HepG2 (cell line): ENCODE measurements at regions not wholly inside any gene's neighbourhood (a gene's known extent, or its start where the extent isn't known, plus 50 kb on each side); places are given as distances from the start of the nearest gene placed in this dataset.

Source experiments
- ATAC-seq: fragments of 200-7000 bp; cut with Tn5 transposase; 3 replicates; pipeline ENCODE4 v1.9.1; 2020; ENCODE audit warnings: mild to moderate bottlenecking, moderate library complexity
- BruUV-seq: library from RNA; stranded (reverse); fragments of 400-500 nt; replicated peaks from 2 replicates; lab custom pipeline; 2021; lab: Mats Ljungman, UMichigan
- CTCF ChIA-PET: fragments of 300-600 bp; formaldehyde crosslinking; extraction: SDS; loops from one replicate; lab custom pipeline; 2021; ENCODE audit warnings: low total read pairs, inconsistent platforms, low intra/inter-chr PET ratio; lab: Yijun Ruan, JAX
- POLR2A ChIA-PET: fragments of 350-600 bp; sonication (Branson Sonifier 250); formaldehyde crosslinking; loops from one replicate; lab custom pipeline; 2020; ENCODE audit warnings: antibody characterized with exemption, inconsistent platforms; lab: Yijun Ruan, JAX
- DNase-seq: peaks from one replicate; pipeline ENCODE4 v3.0.0-alpha.2; 2015; ENCODE audit warnings: low spot score
- FAIRE-seq: peaks from 3 replicates; lab custom pipeline; 2011; peaks lifted over from hg19 to GRCh38; lab: Jason Lieb, UNC
- H2AFZ ChIP-seq: one replicate; pipeline ENCODE4 v1.6.1; 2011; ENCODE audit warnings: low read length, inconsistent platforms
- H3K27ac ChIP-seq: fragments of 300-600 bp; 3 replicates; pipeline ENCODE4 v1.8.0; 2011; ENCODE audit warnings: mixed run types, mild to moderate bottlenecking, mixed read lengths, low read length, inconsistent platforms; ENCODE audit not compliant: insufficient read depth; ENCODE audit errors: extremely low read length
- H3K27me3 ChIP-seq, 2 experiments: fragments of 200-600 bp in 1 of 2; 2 replicates in 1 of 2; 3 replicates in 1 of 2; pipeline versions ENCODE4 v1.6.0 to v1.8.0; 2011; ENCODE audit warnings: low read length in 2 of 2, mild to moderate bottlenecking in 2 of 2, moderate library complexity in 2 of 2, inconsistent platforms in 1 of 2; ENCODE audit not compliant: insufficient read depth in 2 of 2, control insufficient read depth in 1 of 2
- H3K36me3 ChIP-seq, 2 experiments: fragments of 200-600 bp in 1 of 2; replicated peaks in 1 of 2; 2 replicates in 1 of 2; 3 replicates in 1 of 2; pipeline versions ENCODE4 v1.5.1 to v1.8.0; 2011; ENCODE audit warnings: low read length in 2 of 2, inconsistent platforms in 1 of 2; ENCODE audit not compliant: insufficient read depth in 2 of 2, control insufficient read depth in 1 of 2
- H3K4me1 ChIP-seq: 2 replicates; pipeline ENCODE4 v1.5.1; 2012; ENCODE audit warnings: low read length, inconsistent platforms; ENCODE audit not compliant: insufficient read depth
- H3K4me2 ChIP-seq: 2 replicates; pipeline ENCODE4 v1.6.0; 2011; ENCODE audit warnings: low read depth, low read length, inconsistent platforms
- H3K4me3 ChIP-seq, 3 experiments: fragments of 200-600 bp in 1 of 3; sonication (generic), shearing (Covaris generic) in 1 of 3; replicated peaks in 1 of 3; 2 replicates each; pipeline ENCODE4 v1.5.1; 2011 to 2016; ENCODE audit warnings: low read length in 3 of 3, inconsistent platforms in 2 of 3, low read depth in 2 of 3, mild to moderate bottlenecking in 2 of 3, control low read depth in 1 of 3, mixed read lengths in 1 of 3; ENCODE audit not compliant: insufficient read depth in 1 of 3
- H3K79me2 ChIP-seq: one replicate; pipeline ENCODE4 v1.6.1; 2011; ENCODE audit warnings: low read length, inconsistent platforms; ENCODE audit not compliant: insufficient read depth
- H3K9ac ChIP-seq: 2 replicates; pipeline ENCODE4 v1.6.0; 2011; ENCODE audit warnings: mild to moderate bottlenecking, low read depth, low read length, inconsistent platforms; ENCODE audit not compliant: insufficient read depth
- H3K9me3 ChIP-seq: 2 replicates; pipeline ENCODE4 v1.5.1; 2012; ENCODE audit warnings: mild to moderate bottlenecking, low read length
- H4K20me1 ChIP-seq: 2 replicates; pipeline ENCODE4 v1.6.0; 2011; ENCODE audit warnings: inconsistent platforms, mild to moderate bottlenecking, low read length, moderate library complexity; ENCODE audit not compliant: insufficient read depth
- KDM6A ChIP-seq: IDR thresholded peaks from 2 replicates; pipeline ENCODE4 v1.6.1; 2016; ENCODE audit warnings: low read depth
- MAFK ChIP-seq, 2 experiments: IDR thresholded peaks in 1 of 2; conservative IDR thresholded peaks in 1 of 2; 2 replicates each; pipeline ENCODE4 v1.6.1; 2011; ENCODE audit warnings: improper control_type of control experiment in 2 of 2, low read length in 2 of 2
- RARG ChIP-seq: sonication (generic); formaldehyde crosslinking; IDR thresholded peaks from 2 replicates; pipeline ENCODE4 v1.4.0; 2020; ENCODE audit warnings: low read depth, mild to moderate bottlenecking, missing genetic modification reagents
- SRY ChIP-seq: sonication (generic); formaldehyde crosslinking; IDR thresholded peaks from 2 replicates; pipeline ENCODE4 v1.8.0; 2022; ENCODE audit warnings: mild to moderate bottlenecking, missing genetic modification reagents
- ZNF138 ChIP-seq: sonication (generic); formaldehyde crosslinking; IDR thresholded peaks from 2 replicates; pipeline ENCODE4 v1.5.0; 2020; ENCODE audit warnings: mild to moderate bottlenecking, low read depth, missing genetic modification reagents
- ZNF468 ChIP-seq: sonication (generic); formaldehyde crosslinking; IDR thresholded peaks from 2 replicates; pipeline ENCODE4 v1.8.0; 2022; ENCODE audit warnings: mild to moderate bottlenecking, moderate library complexity, missing genetic modification reagents
- ZNF891 ChIP-seq: sonication (generic); formaldehyde crosslinking; IDR thresholded peaks from 2 replicates; pipeline ENCODE4 v1.5.0; 2020; ENCODE audit warnings: mild to moderate bottlenecking, missing genetic modification reagents
- WGBS: methylation state at CpG from one replicate; pipeline ENCODE4 v1.1.6; 2017; ENCODE audit warnings: low lambda C conversion rate; 5-methylcytosine and 5-hydroxymethylcytosine counted together
- in situ Hi-C: cut with HindIII; loops from 2 replicates; pipeline ENCODE4 v1.10.0; 2017; ENCODE audit warnings: low pct_unique_long_range_greater_than_20kb; ENCODE audit not compliant: extremely low pct_ligation_motif_present
- intact Hi-C: fragments of 100-400 bp; cut with micrococcal nuclease; formaldehyde crosslinking; loops from one replicate; pipeline ENCODE4 v1.10.0; 2022; ENCODE audit not compliant: unreplicated experiment
- TF ChIP-seq, protein P1 (sequence below): sonication (generic); formaldehyde crosslinking; IDR thresholded peaks from 2 replicates; pipeline ENCODE4 v1.5.0; 2020; ENCODE audit warnings: mild to moderate bottlenecking, missing genetic modification reagents, borderline replicate concordance

GRCh38 chr1:112040891-112041740 is 51.6 kb upstream of the KCND3 start:
- ATAC-seq: no peak
- Histone ChIP-seq H3K9me3 (no peaks in the 10 kb centered on the region), H3K4me2 (no peak overlapping the region), H3K4me1 (no peaks in the 10 kb centered on the region), H3K9ac (no peak overlapping the region), H3K4me3 (no peak overlapping the region), H4K20me1 (no peaks in the 10 kb centered on the region), H2AFZ (no peak overlapping the region), H3K79me2 (no peaks in the 10 kb centered on the region), H3K27ac (no peak overlapping the region)
- WGBS: 19% methylated on average over 7 of the region's 7 CpGs
- no TSS peak for BruUV-seq
- intact Hi-C loops (no loop called here), in situ Hi-C loops (no loop called here)
- FAIRE-seq: no peak
- TF ChIP-seq MAFK (conservative IDR thresholded peaks at IDR 0.05 in 1 of 2, IDR thresholded peaks at IDR 0.05 in 1 of 2; ENCODE audit: low read length in 2 of 2) (no peak), ZNF468 (no peak), RARG (no peak), ZNF891 (CRISPR knock-in tag) (no peak), ZNF138 (CRISPR knock-in tag) (no peak), SRY (CRISPR knock-in tag) (no peak), KDM6A (no peak)
- TF ChIP-seq, protein P1, sequence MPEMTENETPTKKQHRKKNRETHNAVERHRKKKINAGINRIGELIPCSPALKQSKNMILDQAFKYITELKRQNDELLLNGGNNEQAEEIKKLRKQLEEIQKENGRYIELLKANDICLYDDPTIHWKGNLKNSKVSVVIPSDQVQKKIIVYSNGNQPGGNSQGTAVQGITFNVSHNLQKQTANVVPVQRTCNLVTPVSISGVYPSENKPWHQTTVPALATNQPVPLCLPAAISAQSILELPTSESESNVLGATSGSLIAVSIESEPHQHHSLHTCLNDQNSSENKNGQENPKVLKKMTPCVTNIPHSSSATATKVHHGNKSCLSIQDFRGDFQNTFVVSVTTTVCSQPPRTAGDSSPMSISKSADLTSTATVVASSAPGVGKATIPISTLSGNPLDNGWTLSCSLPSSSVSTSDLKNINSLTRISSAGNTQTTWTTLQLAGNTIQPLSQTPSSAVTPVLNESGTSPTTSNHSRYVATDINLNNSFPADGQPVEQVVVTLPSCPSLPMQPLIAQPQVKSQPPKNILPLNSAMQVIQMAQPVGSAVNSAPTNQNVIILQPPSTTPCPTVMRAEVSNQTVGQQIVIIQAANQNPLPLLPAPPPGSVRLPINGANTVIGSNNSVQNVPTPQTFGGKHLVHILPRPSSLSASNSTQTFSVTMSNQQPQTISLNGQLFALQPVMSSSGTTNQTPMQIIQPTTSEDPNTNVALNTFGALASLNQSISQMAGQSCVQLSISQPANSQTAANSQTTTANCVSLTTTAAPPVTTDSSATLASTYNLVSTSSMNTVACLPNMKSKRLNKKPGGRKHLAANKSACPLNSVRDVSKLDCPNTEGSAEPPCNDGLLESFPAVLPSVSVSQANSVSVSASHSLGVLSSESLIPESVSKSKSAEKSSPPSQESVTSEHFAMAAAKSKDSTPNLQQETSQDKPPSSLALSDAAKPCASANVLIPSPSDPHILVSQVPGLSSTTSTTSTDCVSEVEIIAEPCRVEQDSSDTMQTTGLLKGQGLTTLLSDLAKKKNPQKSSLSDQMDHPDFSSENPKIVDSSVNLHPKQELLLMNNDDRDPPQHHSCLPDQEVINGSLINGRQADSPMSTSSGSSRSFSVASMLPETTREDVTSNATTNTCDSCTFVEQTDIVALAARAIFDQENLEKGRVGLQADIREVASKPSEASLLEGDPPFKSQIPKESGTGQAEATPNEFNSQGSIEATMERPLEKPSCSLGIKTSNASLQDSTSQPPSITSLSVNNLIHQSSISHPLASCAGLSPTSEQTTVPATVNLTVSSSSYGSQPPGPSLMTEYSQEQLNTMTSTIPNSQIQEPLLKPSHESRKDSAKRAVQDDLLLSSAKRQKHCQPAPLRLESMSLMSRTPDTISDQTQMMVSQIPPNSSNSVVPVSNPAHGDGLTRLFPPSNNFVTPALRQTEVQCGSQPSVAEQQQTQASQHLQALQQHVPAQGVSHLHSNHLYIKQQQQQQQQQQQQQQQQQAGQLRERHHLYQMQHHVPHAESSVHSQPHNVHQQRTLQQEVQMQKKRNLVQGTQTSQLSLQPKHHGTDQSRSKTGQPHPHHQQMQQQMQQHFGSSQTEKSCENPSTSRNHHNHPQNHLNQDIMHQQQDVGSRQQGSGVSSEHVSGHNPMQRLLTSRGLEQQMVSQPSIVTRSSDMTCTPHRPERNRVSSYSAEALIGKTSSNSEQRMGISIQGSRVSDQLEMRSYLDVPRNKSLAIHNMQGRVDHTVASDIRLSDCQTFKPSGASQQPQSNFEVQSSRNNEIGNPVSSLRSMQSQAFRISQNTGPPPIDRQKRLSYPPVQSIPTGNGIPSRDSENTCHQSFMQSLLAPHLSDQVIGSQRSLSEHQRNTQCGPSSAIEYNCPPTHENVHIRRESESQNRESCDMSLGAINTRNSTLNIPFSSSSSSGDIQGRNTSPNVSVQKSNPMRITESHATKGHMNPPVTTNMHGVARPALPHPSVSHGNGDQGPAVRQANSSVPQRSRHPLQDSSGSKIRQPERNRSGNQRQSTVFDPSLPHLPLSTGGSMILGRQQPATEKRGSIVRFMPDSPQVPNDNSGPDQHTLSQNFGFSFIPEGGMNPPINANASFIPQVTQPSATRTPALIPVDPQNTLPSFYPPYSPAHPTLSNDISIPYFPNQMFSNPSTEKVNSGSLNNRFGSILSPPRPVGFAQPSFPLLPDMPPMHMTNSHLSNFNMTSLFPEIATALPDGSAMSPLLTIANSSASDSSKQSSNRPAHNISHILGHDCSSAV: no peak
- TF ChIP-seq, all 625 proteins: peak for 0
- ChIA-PET POLR2A (no interaction called here), CTCF (no interaction called here)
- no peak for DNase-seq
- Histone ChIP-seq H3K27me3 (no peaks in the 10 kb centered on the region), H3K36me3 (no peaks in the 10 kb centered on the region)
